Dendritic cell treated with granulocyte-macrophage colony-stimulating factor and Interleukin-4, amounts not matched to agents 40 ng/mL and 50 ng/mL, for 4 days (primary cell): ENCODE measurements at regions not wholly inside any gene's neighbourhood (a gene's known extent, or its start where the extent isn't known, plus 50 kb on each side); places are given as distances from the start of the nearest gene placed in this dataset.

Experiments
- H3K27ac Mint-ChIP-seq: one replicate; pipeline ENCODE4 v1.8.0; 2022; ENCODE audit warnings: mild to moderate bottlenecking, mixed read lengths
- H3K27me3 Mint-ChIP-seq: one replicate; pipeline ENCODE4 v1.8.0; 2022; ENCODE audit warnings: mild to moderate bottlenecking, mixed read lengths
- H3K36me3 Mint-ChIP-seq: one replicate; pipeline ENCODE4 v1.8.0; 2022; ENCODE audit warnings: low read depth, mixed read lengths
- H3K4me1 Mint-ChIP-seq: one replicate; pipeline ENCODE4 v1.8.0; 2022; ENCODE audit warnings: low read depth, mixed read lengths
- H3K4me3 Mint-ChIP-seq: one replicate; pipeline ENCODE4 v1.8.0; 2022; ENCODE audit warnings: mild to moderate bottlenecking, moderate library complexity, mixed read lengths
- H3K9me3 Mint-ChIP-seq: one replicate; pipeline ENCODE4 v1.8.0; 2022; ENCODE audit warnings: mixed read lengths
- intact Hi-C: fragments of 100-400 bp; cut with micrococcal nuclease; formaldehyde crosslinking; loops from one replicate; pipeline ENCODE4 v1.15.0; 2022

- Mint-ChIP-seq H3K27ac (no peak overlapping the region), H3K4me1 (no peaks in the 10 kb centered on the region), H3K36me3 (no peaks in the 10 kb centered on the region), H3K4me3 (no peak overlapping the region), H3K27me3 (no peaks in the 10 kb centered on the region), H3K9me3 (no peaks in the 10 kb centered on the region)
- intact Hi-C loops: no loop called here
Observed at GRCh38 chr14:98070536-98070935, 1201.5 kb downstream of the BCL11B start.

GRCh38 chr14:98074111-98074510 is 1197.9 kb downstream of the BCL11B start:
- Mint-ChIP-seq H3K9me3 (no peaks in the 10 kb centered on the region), H3K27me3 (no peaks in the 10 kb centered on the region), H3K36me3 (no peaks in the 10 kb centered on the region), H3K27ac (no peak overlapping the region), H3K4me1 (no peaks in the 10 kb centered on the region), H3K4me3 (no peak overlapping the region)
- intact Hi-C loops: no loop called here

- H3K4me3 Mint-ChIP-seq: no peak overlapping the region
- H3K27ac Mint-ChIP-seq: no peak overlapping the region
- H3K36me3 Mint-ChIP-seq: no peaks in the 10 kb centered on the region
- H3K9me3 Mint-ChIP-seq: no peaks in the 10 kb centered on the region
- H3K27me3 Mint-ChIP-seq: no peaks in the 10 kb centered on the region
- intact Hi-C loops: no loop called here
- no peaks in the 10 kb centered on the region for H3K4me1 Mint-ChIP-seq
Observed at GRCh38 chr14:98077176-98077575, 1194.8 kb downstream of the BCL11B start.

GRCh38 chr14:98082833-98083232 is 1189.2 kb downstream of the BCL11B start:
- no peak overlapping the region for H3K27ac Mint-ChIP-seq

GRCh38 chr14:98085751-98086150 is 1186.2 kb downstream of the BCL11B start:
- H3K4me1 Mint-ChIP-seq: no peaks in the 10 kb centered on the region
- no peak overlapping the region for H3K27ac Mint-ChIP-seq
- intact Hi-C loops: no loop called here
- no peaks in the 10 kb centered on the region for H3K27me3 Mint-ChIP-seq
- H3K9me3 Mint-ChIP-seq: no peaks in the 10 kb centered on the region
- H3K36me3 Mint-ChIP-seq: no peaks in the 10 kb centered on the region
- H3K4me3 Mint-ChIP-seq: no peak overlapping the region

More at GRCh38 chr14:98082833-98083232, 1189.2 kb downstream of the BCL11B start:
- Mint-ChIP-seq H3K9me3 (no peaks in the 10 kb centered on the region), H3K36me3 (no peaks in the 10 kb centered on the region), H3K4me1 (no peaks in the 10 kb centered on the region), H3K4me3 (no peak overlapping the region), H3K27me3 (no peaks in the 10 kb centered on the region)
- intact Hi-C loops: no loop called here

GRCh38 chr14:98093111-98093510 is 1178.9 kb downstream of the BCL11B start:
- no peaks in the 10 kb centered on the region for H3K4me1 Mint-ChIP-seq
- no peak overlapping the region for H3K27ac Mint-ChIP-seq
- no peaks in the 10 kb centered on the region for H3K27me3 Mint-ChIP-seq
- H3K4me3 Mint-ChIP-seq: no peak overlapping the region
- no peaks in the 10 kb centered on the region for H3K36me3 Mint-ChIP-seq
- H3K9me3 Mint-ChIP-seq: peaks cover 6% of the 10 kb centered on the region
- intact Hi-C loops: no loop called here

- Mint-ChIP-seq H3K4me1 (no peaks in the 10 kb centered on the region), H3K27me3 (no peaks in the 10 kb centered on the region), H3K9me3 (no peaks in the 10 kb centered on the region), H3K36me3 (no peaks in the 10 kb centered on the region), H3K4me3 (no peak overlapping the region), H3K27ac (no peak overlapping the region)
- intact Hi-C loops: no loop called here
Observed at GRCh38 chr14:98099527-98099926, 1172.5 kb downstream of the BCL11B start.

GRCh38 chr14:98101323-98101722 is 1170.7 kb downstream of the BCL11B start:
- Mint-ChIP-seq H3K27me3 (no peaks in the 10 kb centered on the region), H3K4me3 (no peak overlapping the region), H3K36me3 (no peaks in the 10 kb centered on the region), H3K4me1 (no peaks in the 10 kb centered on the region), H3K9me3 (no peaks in the 10 kb centered on the region), H3K27ac (no peak overlapping the region)
- intact Hi-C loops: no loop called here

- Mint-ChIP-seq H3K27ac (no peak overlapping the region), H3K36me3 (no peaks in the 10 kb centered on the region), H3K4me1 (no peaks in the 10 kb centered on the region), H3K27me3 (no peaks in the 10 kb centered on the region), H3K9me3 (no peaks in the 10 kb centered on the region), H3K4me3 (no peak overlapping the region)
- intact Hi-C loops: no loop called here
Observed at GRCh38 chr14:98103705-98104104, 1168.3 kb downstream of the BCL11B start.

- no peak overlapping the region for H3K4me3 Mint-ChIP-seq
- H3K27ac Mint-ChIP-seq: no peak overlapping the region
- H3K27me3 Mint-ChIP-seq: no peaks in the 10 kb centered on the region
- no peaks in the 10 kb centered on the region for H3K9me3 Mint-ChIP-seq
- H3K36me3 Mint-ChIP-seq: no peaks in the 10 kb centered on the region
- H3K4me1 Mint-ChIP-seq: no peaks in the 10 kb centered on the region
- intact Hi-C loops: no loop called here
Observed at GRCh38 chr14:98109326-98109725, 1162.7 kb downstream of the BCL11B start.

GRCh38 chr14:98112194-98112780 is 1159.7 kb downstream of the BCL11B start:
- intact Hi-C loops: no loop called here
- no peaks in the 10 kb centered on the region for H3K9me3 Mint-ChIP-seq
- no peaks in the 10 kb centered on the region for H3K27me3 Mint-ChIP-seq
- H3K4me1 Mint-ChIP-seq: no peaks in the 10 kb centered on the region
- H3K27ac Mint-ChIP-seq: no peak overlapping the region
- no peak overlapping the region for H3K4me3 Mint-ChIP-seq
- H3K36me3 Mint-ChIP-seq: no peaks in the 10 kb centered on the region

- Mint-ChIP-seq H3K4me1 (no peaks in the 10 kb centered on the region), H3K9me3 (no peaks in the 10 kb centered on the region), H3K27me3 (no peaks in the 10 kb centered on the region), H3K27ac (no peak overlapping the region), H3K36me3 (no peaks in the 10 kb centered on the region), H3K4me3 (no peak overlapping the region)
- intact Hi-C loops: no loop called here
Observed at GRCh38 chr14:98114122-98114895, 1157.7 kb downstream of the BCL11B start.

- H3K27ac Mint-ChIP-seq: no peak overlapping the region
- no peaks in the 10 kb centered on the region for H3K4me1 Mint-ChIP-seq
- no peaks in the 10 kb centered on the region for H3K9me3 Mint-ChIP-seq
- no peak overlapping the region for H3K4me3 Mint-ChIP-seq
- H3K27me3 Mint-ChIP-seq: no peaks in the 10 kb centered on the region
- intact Hi-C loops: no loop called here
- H3K36me3 Mint-ChIP-seq: no peaks in the 10 kb centered on the region
Observed at GRCh38 chr14:98114946-98115345, 1157.1 kb downstream of the BCL11B start.

- Mint-ChIP-seq H3K9me3 (peaks cover 6% of the 10 kb centered on the region), H3K27ac (no peak overlapping the region), H3K4me3 (no peak overlapping the region), H3K27me3 (no peaks in the 10 kb centered on the region), H3K36me3 (no peaks in the 10 kb centered on the region), H3K4me1 (no peaks in the 10 kb centered on the region)
- intact Hi-C loops: no loop called here
Observed at GRCh38 chr14:98118749-98119148, 1153.2 kb downstream of the BCL11B start.

GRCh38 chr14:98119739-98120138 is 1152.3 kb downstream of the BCL11B start:
- intact Hi-C loops: no loop called here
- Mint-ChIP-seq H3K9me3 (peaks cover 10% of the 10 kb centered on the region), H3K27me3 (no peaks in the 10 kb centered on the region), H3K36me3 (no peaks in the 10 kb centered on the region), H3K27ac (no peak overlapping the region), H3K4me1 (no peaks in the 10 kb centered on the region), H3K4me3 (no peak overlapping the region)
